HepG2 (cell line): ENCODE measurements at regions not wholly inside any gene's neighbourhood (a gene's known extent, or its start where the extent isn't known, plus 50 kb on each side); places are given as distances from the start of the nearest gene placed in this dataset.

Source experiments
- ATAC-seq: fragments of 200-7000 bp; cut with Tn5 transposase; 3 replicates; pipeline ENCODE4 v1.9.1; 2020; ENCODE audit warnings: mild to moderate bottlenecking, moderate library complexity
- BruUV-seq: library from RNA; stranded (reverse); fragments of 400-500 nt; replicated peaks from 2 replicates; lab custom pipeline; 2021; lab: Mats Ljungman, UMichigan
- CTCF ChIA-PET: fragments of 300-600 bp; formaldehyde crosslinking; extraction: SDS; loops from one replicate; lab custom pipeline; 2021; ENCODE audit warnings: low total read pairs, inconsistent platforms, low intra/inter-chr PET ratio; lab: Yijun Ruan, JAX
- POLR2A ChIA-PET: fragments of 350-600 bp; sonication (Branson Sonifier 250); formaldehyde crosslinking; loops from one replicate; lab custom pipeline; 2020; ENCODE audit warnings: antibody characterized with exemption, inconsistent platforms; lab: Yijun Ruan, JAX
- DNase-seq: peaks from one replicate; pipeline ENCODE4 v3.0.0-alpha.2; 2015; ENCODE audit warnings: low spot score
- FAIRE-seq: peaks from 3 replicates; lab custom pipeline; 2011; peaks lifted over from hg19 to GRCh38; lab: Jason Lieb, UNC
- H2AFZ ChIP-seq: one replicate; pipeline ENCODE4 v1.6.1; 2011; ENCODE audit warnings: low read length, inconsistent platforms
- H3K27ac ChIP-seq: fragments of 300-600 bp; 3 replicates; pipeline ENCODE4 v1.8.0; 2011; ENCODE audit warnings: mixed run types, mild to moderate bottlenecking, mixed read lengths, low read length, inconsistent platforms; ENCODE audit not compliant: insufficient read depth; ENCODE audit errors: extremely low read length
- H3K27me3 ChIP-seq, 2 experiments: fragments of 200-600 bp in 1 of 2; 2 replicates in 1 of 2; 3 replicates in 1 of 2; pipeline versions ENCODE4 v1.6.0 to v1.8.0; 2011; ENCODE audit warnings: low read length in 2 of 2, mild to moderate bottlenecking in 2 of 2, moderate library complexity in 2 of 2, inconsistent platforms in 1 of 2; ENCODE audit not compliant: insufficient read depth in 2 of 2, control insufficient read depth in 1 of 2
- H3K36me3 ChIP-seq, 2 experiments: fragments of 200-600 bp in 1 of 2; replicated peaks in 1 of 2; 2 replicates in 1 of 2; 3 replicates in 1 of 2; pipeline versions ENCODE4 v1.5.1 to v1.8.0; 2011; ENCODE audit warnings: low read length in 2 of 2, inconsistent platforms in 1 of 2; ENCODE audit not compliant: insufficient read depth in 2 of 2, control insufficient read depth in 1 of 2
- H3K4me1 ChIP-seq: 2 replicates; pipeline ENCODE4 v1.5.1; 2012; ENCODE audit warnings: low read length, inconsistent platforms; ENCODE audit not compliant: insufficient read depth
- H3K4me2 ChIP-seq: 2 replicates; pipeline ENCODE4 v1.6.0; 2011; ENCODE audit warnings: low read depth, low read length, inconsistent platforms
- H3K4me3 ChIP-seq, 3 experiments: fragments of 200-600 bp in 1 of 3; sonication (generic), shearing (Covaris generic) in 1 of 3; replicated peaks in 1 of 3; 2 replicates each; pipeline ENCODE4 v1.5.1; 2011 to 2016; ENCODE audit warnings: low read length in 3 of 3, inconsistent platforms in 2 of 3, low read depth in 2 of 3, mild to moderate bottlenecking in 2 of 3, control low read depth in 1 of 3, mixed read lengths in 1 of 3; ENCODE audit not compliant: insufficient read depth in 1 of 3
- H3K79me2 ChIP-seq: one replicate; pipeline ENCODE4 v1.6.1; 2011; ENCODE audit warnings: low read length, inconsistent platforms; ENCODE audit not compliant: insufficient read depth
- H3K9ac ChIP-seq: 2 replicates; pipeline ENCODE4 v1.6.0; 2011; ENCODE audit warnings: mild to moderate bottlenecking, low read depth, low read length, inconsistent platforms; ENCODE audit not compliant: insufficient read depth
- H3K9me3 ChIP-seq: 2 replicates; pipeline ENCODE4 v1.5.1; 2012; ENCODE audit warnings: mild to moderate bottlenecking, low read length
- H4K20me1 ChIP-seq: 2 replicates; pipeline ENCODE4 v1.6.0; 2011; ENCODE audit warnings: inconsistent platforms, mild to moderate bottlenecking, low read length, moderate library complexity; ENCODE audit not compliant: insufficient read depth
- FOXM1 ChIP-seq: sonication (generic); formaldehyde crosslinking; IDR thresholded peaks from 2 replicates; pipeline ENCODE4 v1.5.0; 2020; ENCODE audit warnings: missing genetic modification reagents
- KDM3A ChIP-seq: IDR thresholded peaks from 2 replicates; pipeline ENCODE4 v1.6.1; 2018; ENCODE audit warnings: low read depth, missing compliant biosample characterization
- LCORL ChIP-seq, 2 experiments: fragments of 450-650 bp in 1 of 2; sonication (generic) in 1 of 2; formaldehyde crosslinking in 1 of 2; IDR thresholded peaks; 2 replicates each; pipeline versions ENCODE4 v1.5.0 to v1.6.1; 2017 to 2020; ENCODE audit warnings: antibody characterized with exemption in 1 of 2, missing genetic modification reagents in 1 of 2
- MIER2 ChIP-seq: IDR thresholded peaks from 2 replicates; pipeline ENCODE4 v1.6.1; 2016; ENCODE audit warnings: missing biosample characterization, missing genetic modification reagents
- MYNN ChIP-seq: sonication (generic); formaldehyde crosslinking; IDR thresholded peaks from 2 replicates; pipeline ENCODE4 v1.4.0; 2020; ENCODE audit warnings: mild to moderate bottlenecking, low read depth, missing genetic modification reagents
- RAD51 ChIP-seq: fragments of 450-650 bp; IDR thresholded peaks from 2 replicates; pipeline ENCODE4 v1.6.1; 2016; ENCODE audit warnings: borderline replicate concordance
- ZNF138 ChIP-seq: sonication (generic); formaldehyde crosslinking; IDR thresholded peaks from 2 replicates; pipeline ENCODE4 v1.5.0; 2020; ENCODE audit warnings: mild to moderate bottlenecking, low read depth, missing genetic modification reagents
- ZNF343 ChIP-seq: sonication (generic); formaldehyde crosslinking; IDR thresholded peaks from 2 replicates; pipeline ENCODE4 v1.4.0; 2020; ENCODE audit warnings: mild to moderate bottlenecking, missing genetic modification reagents
- ZNF672 ChIP-seq: sonication (generic); formaldehyde crosslinking; IDR thresholded peaks from 2 replicates; pipeline ENCODE4 v1.8.1; 2022; ENCODE audit warnings: missing genetic modification reagents
- in situ Hi-C: cut with HindIII; loops from 2 replicates; pipeline ENCODE4 v1.10.0; 2017; ENCODE audit warnings: low pct_unique_long_range_greater_than_20kb; ENCODE audit not compliant: extremely low pct_ligation_motif_present
- intact Hi-C: fragments of 100-400 bp; cut with micrococcal nuclease; formaldehyde crosslinking; loops from one replicate; pipeline ENCODE4 v1.10.0; 2022; ENCODE audit not compliant: unreplicated experiment
- TF ChIP-seq, protein P1 (sequence below): IDR thresholded peaks from 2 replicates; pipeline ENCODE4 v1.6.1; 2016; ENCODE audit warnings: low read depth, missing genetic modification reagents, missing compliant biosample characterization
- TF ChIP-seq, protein P2 (sequence below): sonication (generic); formaldehyde crosslinking; conservative IDR thresholded peaks from 2 replicates; pipeline ENCODE4 v1.4.0; 2020; ENCODE audit warnings: mild to moderate bottlenecking, missing genetic modification reagents, moderate library complexity
- TF ChIP-seq, protein P3 (sequence below): sonication (generic); formaldehyde crosslinking; IDR thresholded peaks from 2 replicates; pipeline ENCODE4 v1.4.0; 2020; ENCODE audit warnings: missing genetic modification reagents

DNA sequence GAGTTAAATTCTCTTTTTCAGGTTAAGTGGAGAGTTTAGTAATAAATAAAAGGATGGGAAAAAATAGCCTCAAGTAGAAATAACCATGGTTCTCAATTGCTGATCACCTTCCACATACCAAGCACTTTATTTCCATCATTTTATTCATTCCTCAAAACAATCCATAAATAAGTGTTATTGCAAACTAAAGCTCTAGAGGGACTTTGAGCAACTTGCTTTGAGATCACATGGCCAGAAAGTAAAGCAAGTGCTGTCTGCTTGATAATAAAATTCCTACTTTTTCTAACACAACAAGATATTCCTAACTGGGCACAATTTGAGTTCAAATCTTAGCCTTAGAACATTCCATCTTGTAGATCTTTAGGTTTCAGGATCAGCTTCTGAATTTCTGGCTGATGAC, 97.1 kb upstream of the C1orf87 start:
- no TSS peak for BruUV-seq
- intact Hi-C loops, result no loop called here
- H3K27me3 ChIP-seq, result no peaks in the 10 kb centered on the region
- no peaks in the 10 kb centered on the region for H3K79me2 ChIP-seq
- DNase-seq (no peak), ATAC-seq (no peak)
- no peaks in the 10 kb centered on the region for H4K20me1 ChIP-seq
- H3K4me1 ChIP-seq, result no peaks in the 10 kb centered on the region
- H2AFZ ChIP-seq, result no peak overlapping the region
- in situ Hi-C loops, result no loop called here
- CTCF ChIA-PET, result no interaction called here
- no peaks in the 10 kb centered on the region for H3K36me3 ChIP-seq
- no peak overlapping the region for H3K27ac ChIP-seq
- H3K9me3 ChIP-seq, result no peaks in the 10 kb centered on the region
- H3K4me2 ChIP-seq, result no peak overlapping the region
- POLR2A ChIA-PET, result no interaction called here
- H3K4me3 ChIP-seq, result no peak overlapping the region
- TF ChIP-seq RAD51, result no peak
- TF ChIP-seq MIER2, result no peak
- TF ChIP-seq ZNF672 (CRISPR knock-in tag), result no peak
- TF ChIP-seq, protein P1, sequence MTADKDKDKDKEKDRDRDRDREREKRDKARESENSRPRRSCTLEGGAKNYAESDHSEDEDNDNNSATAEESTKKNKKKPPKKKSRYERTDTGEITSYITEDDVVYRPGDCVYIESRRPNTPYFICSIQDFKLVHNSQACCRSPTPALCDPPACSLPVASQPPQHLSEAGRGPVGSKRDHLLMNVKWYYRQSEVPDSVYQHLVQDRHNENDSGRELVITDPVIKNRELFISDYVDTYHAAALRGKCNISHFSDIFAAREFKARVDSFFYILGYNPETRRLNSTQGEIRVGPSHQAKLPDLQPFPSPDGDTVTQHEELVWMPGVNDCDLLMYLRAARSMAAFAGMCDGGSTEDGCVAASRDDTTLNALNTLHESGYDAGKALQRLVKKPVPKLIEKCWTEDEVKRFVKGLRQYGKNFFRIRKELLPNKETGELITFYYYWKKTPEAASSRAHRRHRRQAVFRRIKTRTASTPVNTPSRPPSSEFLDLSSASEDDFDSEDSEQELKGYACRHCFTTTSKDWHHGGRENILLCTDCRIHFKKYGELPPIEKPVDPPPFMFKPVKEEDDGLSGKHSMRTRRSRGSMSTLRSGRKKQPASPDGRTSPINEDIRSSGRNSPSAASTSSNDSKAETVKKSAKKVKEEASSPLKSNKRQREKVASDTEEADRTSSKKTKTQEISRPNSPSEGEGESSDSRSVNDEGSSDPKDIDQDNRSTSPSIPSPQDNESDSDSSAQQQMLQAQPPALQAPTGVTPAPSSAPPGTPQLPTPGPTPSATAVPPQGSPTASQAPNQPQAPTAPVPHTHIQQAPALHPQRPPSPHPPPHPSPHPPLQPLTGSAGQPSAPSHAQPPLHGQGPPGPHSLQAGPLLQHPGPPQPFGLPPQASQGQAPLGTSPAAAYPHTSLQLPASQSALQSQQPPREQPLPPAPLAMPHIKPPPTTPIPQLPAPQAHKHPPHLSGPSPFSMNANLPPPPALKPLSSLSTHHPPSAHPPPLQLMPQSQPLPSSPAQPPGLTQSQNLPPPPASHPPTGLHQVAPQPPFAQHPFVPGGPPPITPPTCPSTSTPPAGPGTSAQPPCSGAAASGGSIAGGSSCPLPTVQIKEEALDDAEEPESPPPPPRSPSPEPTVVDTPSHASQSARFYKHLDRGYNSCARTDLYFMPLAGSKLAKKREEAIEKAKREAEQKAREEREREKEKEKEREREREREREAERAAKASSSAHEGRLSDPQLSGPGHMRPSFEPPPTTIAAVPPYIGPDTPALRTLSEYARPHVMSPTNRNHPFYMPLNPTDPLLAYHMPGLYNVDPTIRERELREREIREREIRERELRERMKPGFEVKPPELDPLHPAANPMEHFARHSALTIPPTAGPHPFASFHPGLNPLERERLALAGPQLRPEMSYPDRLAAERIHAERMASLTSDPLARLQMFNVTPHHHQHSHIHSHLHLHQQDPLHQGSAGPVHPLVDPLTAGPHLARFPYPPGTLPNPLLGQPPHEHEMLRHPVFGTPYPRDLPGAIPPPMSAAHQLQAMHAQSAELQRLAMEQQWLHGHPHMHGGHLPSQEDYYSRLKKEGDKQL (CRISPR knock-in tag), result no peak
- no peak for TF ChIP-seq KDM3A (CRISPR knock-in tag)
- TF ChIP-seq, protein P2, sequence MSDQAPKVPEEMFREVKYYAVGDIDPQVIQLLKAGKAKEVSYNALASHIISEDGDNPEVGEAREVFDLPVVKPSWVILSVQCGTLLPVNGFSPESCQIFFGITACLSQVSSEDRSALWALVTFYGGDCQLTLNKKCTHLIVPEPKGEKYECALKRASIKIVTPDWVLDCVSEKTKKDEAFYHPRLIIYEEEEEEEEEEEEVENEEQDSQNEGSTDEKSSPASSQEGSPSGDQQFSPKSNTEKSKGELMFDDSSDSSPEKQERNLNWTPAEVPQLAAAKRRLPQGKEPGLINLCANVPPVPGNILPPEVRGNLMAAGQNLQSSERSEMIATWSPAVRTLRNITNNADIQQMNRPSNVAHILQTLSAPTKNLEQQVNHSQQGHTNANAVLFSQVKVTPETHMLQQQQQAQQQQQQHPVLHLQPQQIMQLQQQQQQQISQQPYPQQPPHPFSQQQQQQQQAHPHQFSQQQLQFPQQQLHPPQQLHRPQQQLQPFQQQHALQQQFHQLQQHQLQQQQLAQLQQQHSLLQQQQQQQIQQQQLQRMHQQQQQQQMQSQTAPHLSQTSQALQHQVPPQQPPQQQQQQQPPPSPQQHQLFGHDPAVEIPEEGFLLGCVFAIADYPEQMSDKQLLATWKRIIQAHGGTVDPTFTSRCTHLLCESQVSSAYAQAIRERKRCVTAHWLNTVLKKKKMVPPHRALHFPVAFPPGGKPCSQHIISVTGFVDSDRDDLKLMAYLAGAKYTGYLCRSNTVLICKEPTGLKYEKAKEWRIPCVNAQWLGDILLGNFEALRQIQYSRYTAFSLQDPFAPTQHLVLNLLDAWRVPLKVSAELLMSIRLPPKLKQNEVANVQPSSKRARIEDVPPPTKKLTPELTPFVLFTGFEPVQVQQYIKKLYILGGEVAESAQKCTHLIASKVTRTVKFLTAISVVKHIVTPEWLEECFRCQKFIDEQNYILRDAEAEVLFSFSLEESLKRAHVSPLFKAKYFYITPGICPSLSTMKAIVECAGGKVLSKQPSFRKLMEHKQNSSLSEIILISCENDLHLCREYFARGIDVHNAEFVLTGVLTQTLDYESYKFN (CRISPR knock-in tag), result no peak
- TF ChIP-seq ZNF138 (CRISPR knock-in tag), result no peak
- no peak for TF ChIP-seq MYNN (CRISPR knock-in tag)
- no peak for TF ChIP-seq ZNF343 (CRISPR knock-in tag)
- TF ChIP-seq, protein P3, sequence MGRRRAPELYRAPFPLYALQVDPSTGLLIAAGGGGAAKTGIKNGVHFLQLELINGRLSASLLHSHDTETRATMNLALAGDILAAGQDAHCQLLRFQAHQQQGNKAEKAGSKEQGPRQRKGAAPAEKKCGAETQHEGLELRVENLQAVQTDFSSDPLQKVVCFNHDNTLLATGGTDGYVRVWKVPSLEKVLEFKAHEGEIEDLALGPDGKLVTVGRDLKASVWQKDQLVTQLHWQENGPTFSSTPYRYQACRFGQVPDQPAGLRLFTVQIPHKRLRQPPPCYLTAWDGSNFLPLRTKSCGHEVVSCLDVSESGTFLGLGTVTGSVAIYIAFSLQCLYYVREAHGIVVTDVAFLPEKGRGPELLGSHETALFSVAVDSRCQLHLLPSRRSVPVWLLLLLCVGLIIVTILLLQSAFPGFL, result no peak
- TF ChIP-seq FOXM1, result no peak
- TF ChIP-seq LCORL (IDR thresholded peaks at IDR 0.05), result no peak
- no peak for TF ChIP-seq LCORL (CRISPR knock-in tag; IDR thresholded peaks at IDR 0.05)
- TF ChIP-seq, all 625 proteins: peak for 0
- no peak overlapping the region for H3K9ac ChIP-seq
- no peak for FAIRE-seq
